Small intestine (tissue), 7 donors: ENCODE measurements at regions not wholly inside any gene's neighbourhood (a gene's known extent, or its start where the extent isn't known, plus 50 kb on each side); places are given as distances from the start of the nearest gene placed in this dataset.

ENCODE experiments used
- DNase-seq, 2 donors: peaks; one replicate each; pipeline versions ENCODE4 v3.0.0 to v3.0.0-alpha.2; 2013
- FAIRE-seq: peaks from 2 replicates; lab custom pipeline; 2012; peaks lifted over from hg19 to GRCh38; lab: Jason Lieb, UNC
- H3K27ac ChIP-seq, 3 donors: one replicate each; pipeline ENCODE4 v1.5.1; 2013; ENCODE audit warnings: low read length in 2 of 3, mild to moderate bottlenecking in 2 of 3, control low read depth in 1 of 3, inconsistent platforms in 1 of 3, low read depth in 1 of 3, moderate library complexity in 1 of 3
- H3K27me3 ChIP-seq, 3 donors: one replicate each; pipeline ENCODE4 v1.6.1; 2013; ENCODE audit warnings: low read length in 3 of 3, inconsistent platforms in 1 of 3; ENCODE audit not compliant: control insufficient read depth in 3 of 3, insufficient read depth in 3 of 3
- H3K36me3 ChIP-seq, 3 donors: one replicate each; pipeline ENCODE4 v1.6.1; 2013; ENCODE audit warnings: low read length in 3 of 3, inconsistent platforms in 1 of 3, low read depth in 1 of 3, mild to moderate bottlenecking in 1 of 3, moderate library complexity in 1 of 3; ENCODE audit not compliant: control insufficient read depth in 3 of 3, insufficient read depth in 2 of 3
- H3K4me1 ChIP-seq, 3 donors: one replicate each; pipeline ENCODE4 v1.6.1; 2013; ENCODE audit warnings: low read length in 2 of 3, inconsistent platforms in 1 of 3, low read depth in 1 of 3, mild to moderate bottlenecking in 1 of 3, moderate library complexity in 1 of 3; ENCODE audit not compliant: control insufficient read depth in 3 of 3, insufficient read depth in 2 of 3
- H3K4me3 ChIP-seq, 3 donors: one replicate each; pipeline ENCODE4 v1.5.1; 2013; ENCODE audit warnings: low read length in 3 of 3, control low read depth in 1 of 3, inconsistent platforms in 1 of 3, low read depth in 1 of 3, mild to moderate bottlenecking in 1 of 3, moderate library complexity in 1 of 3
- H3K9me3 ChIP-seq, 2 donors: one replicate each; pipeline ENCODE4 v1.6.1; 2013; ENCODE audit warnings: low read depth in 1 of 2, low read length in 1 of 2; ENCODE audit not compliant: control insufficient read depth in 2 of 2, insufficient read depth in 1 of 2
- WGBS, 3 donors: extraction: QIAGEN DNeasy Blood & Tissue Kit; methylation state at CpG; one replicate each; pipeline ENCODE4 v1.1.7; 2013; 5-methylcytosine and 5-hydroxymethylcytosine counted together
- donor health status: healthy with polysubstance abuse.
- donor health status: control.
- donor health status: control.
- donor health status: Bipolar disorder and iron deficiency.
- donor health status: healthy.

DNA sequence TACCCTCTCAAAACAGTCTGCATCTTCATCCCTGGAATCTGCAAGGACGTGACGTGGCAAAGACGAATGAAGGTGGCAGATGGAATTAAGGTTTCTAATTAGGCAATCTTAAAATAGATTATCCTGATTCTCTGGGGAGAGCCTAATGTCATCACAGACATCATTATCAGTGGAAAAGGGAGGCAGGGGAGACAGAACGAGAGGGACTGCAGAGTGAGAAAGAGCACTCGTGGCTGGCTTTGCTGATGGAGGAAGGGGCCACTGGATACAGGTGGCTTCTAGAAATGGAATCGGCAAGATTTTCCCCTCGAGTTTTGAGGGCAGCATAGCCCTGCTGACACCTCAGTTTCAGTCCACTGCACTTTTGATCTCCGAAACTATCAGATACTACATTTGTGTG lies 110.6 kb downstream of the ASMT start:
- 66 to 70% (median 70%) methylated on average over 8 of the region's 8 CpGs for WGBS, 3 donors
- no peaks in the 10 kb centered on the region for H3K27me3 ChIP-seq
- no peak for FAIRE-seq
- no peak for DNase-seq
- H3K4me3 ChIP-seq = no peak overlapping the region
- no peak overlapping the region for H3K27ac ChIP-seq
- no peaks in the 10 kb centered on the region for H3K36me3 ChIP-seq
- no peaks in the 10 kb centered on the region for H3K4me1 ChIP-seq
- H3K9me3 ChIP-seq = no peaks in the 10 kb centered on the region

DNA sequence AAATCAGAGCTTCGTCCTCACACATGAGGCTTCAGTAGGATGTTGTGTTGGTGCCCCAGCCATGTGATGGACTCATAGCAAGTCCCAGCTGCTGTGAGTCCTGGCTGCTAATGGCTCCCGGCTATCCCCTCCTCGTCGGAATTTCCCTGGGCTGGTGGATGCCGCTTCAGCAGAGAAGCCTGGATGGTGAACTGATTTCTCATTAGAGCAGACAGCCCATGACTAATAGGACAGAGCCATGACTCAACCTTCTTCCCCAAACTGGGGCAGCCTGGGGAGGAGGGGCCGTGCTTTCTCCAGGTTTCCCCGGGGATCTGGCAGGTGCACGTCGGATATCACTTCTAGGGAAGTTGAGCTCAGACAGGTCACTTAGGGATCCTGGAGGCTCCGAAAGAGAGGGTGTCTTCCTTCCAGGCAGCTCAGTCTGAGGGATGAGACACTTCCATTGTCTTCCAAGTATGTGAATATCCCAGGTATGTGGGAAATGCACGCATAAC lies 112.7 kb downstream of the ASMT start:
- no peaks in the 10 kb centered on the region for H3K9me3 ChIP-seq
- no peak for DNase-seq
- no peaks in the 10 kb centered on the region for H3K36me3 ChIP-seq
- no peaks in the 10 kb centered on the region for H3K27me3 ChIP-seq
- H3K4me3 ChIP-seq = no peak overlapping the region
- 56 to 61% (median 58%) methylated on average over 10 to 11 of the region's 11 CpGs for WGBS, 3 donors
- no peak overlapping the region for H3K27ac ChIP-seq
- no peaks in the 10 kb centered on the region for H3K4me1 ChIP-seq
- no peak for FAIRE-seq

DNA sequence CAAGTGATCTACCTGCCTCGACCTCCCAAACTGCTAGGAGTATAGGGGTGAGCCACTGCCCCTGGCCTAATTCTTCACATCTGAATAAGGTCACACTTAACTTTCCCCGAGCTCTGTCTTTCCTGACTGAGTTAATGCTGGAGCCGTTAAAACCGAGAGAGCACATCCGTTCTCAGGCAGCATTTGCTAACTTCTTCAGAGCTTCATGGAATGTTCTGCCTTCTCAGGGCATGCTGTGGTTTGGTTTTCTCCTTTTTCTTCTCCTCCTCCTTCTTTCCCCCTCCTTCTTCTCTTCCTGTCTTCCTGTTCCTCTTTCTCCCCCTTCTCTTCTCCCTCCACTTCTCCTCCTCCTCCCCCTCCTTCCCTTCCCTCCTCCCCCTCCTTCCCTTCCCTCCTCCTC lies 119.9 kb downstream of the ASMT start:
- Histone ChIP-seq H3K4me1 (no peaks in the 10 kb centered on the region), H3K4me3 (no peak overlapping the region), H3K27me3 (no peaks in the 10 kb centered on the region), H3K27ac (no peak overlapping the region), H3K9me3 (no peaks in the 10 kb centered on the region), H3K36me3 (no peaks in the 10 kb centered on the region)
- FAIRE-seq (no peak), DNase-seq (no peak)
- WGBS, 3 donors = 67 to 71% (median 67%) methylated on average over 5 of the region's 5 CpGs

DNA sequence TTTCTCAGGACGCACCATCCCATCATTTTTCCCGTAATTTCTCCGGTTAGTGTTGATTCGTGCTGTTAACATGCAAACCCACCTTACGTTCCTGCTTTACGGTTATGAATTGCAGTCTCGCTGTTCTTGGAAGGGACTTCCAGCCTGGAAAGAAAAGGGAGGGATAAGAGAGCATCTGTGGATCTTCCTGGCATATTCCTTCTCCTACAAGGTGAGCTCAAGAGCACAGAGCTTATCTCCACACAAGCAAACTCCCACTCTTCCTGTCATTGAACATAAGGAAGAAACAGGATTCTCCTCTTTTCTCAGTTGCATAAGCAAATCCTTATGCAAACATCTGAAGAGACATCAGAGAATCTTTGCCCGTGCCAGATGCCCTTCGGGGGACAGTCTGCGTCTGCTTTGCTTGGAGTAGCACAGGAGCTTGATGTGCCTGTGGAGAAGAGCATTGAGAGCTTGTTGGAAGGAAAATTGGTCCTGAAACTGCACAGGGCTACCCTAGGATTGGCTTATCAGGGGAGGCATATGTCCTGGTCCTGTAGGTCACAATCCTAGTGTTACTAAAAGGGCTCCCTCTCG lies 127.0 kb downstream of the ASMT start:
- Histone ChIP-seq H3K27ac (no peak overlapping the region), H3K36me3 (no peaks in the 10 kb centered on the region), H3K4me3 (no peak overlapping the region), H3K27me3 (no peaks in the 10 kb centered on the region), H3K9me3 (no peaks in the 10 kb centered on the region), H3K4me1 (no peaks in the 10 kb centered on the region)
- DNase-seq (no peak), FAIRE-seq (no peak)
- WGBS, 3 donors = 72 to 82% (median 79%) methylated on average over 11 of the region's 11 CpGs

DNA sequence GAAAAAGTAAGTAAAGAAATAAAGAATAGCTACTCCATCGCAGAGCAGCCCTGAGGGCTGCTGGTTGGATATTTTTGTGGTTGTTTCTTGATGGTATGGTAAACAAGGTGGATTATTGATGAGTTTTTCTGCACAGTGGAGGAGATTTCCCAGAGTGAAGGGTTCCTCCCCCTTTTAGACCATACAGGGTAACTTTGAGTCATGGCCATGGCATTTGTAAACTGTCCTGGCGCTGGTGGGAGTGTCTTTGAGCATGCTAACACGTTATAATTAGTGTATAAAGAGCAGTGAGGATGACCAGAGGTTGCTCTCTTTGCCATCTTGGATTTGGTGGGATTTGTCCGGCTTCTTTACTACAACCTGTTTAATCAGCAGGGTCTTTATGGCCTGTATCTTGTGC lies 128.2 kb downstream of the ASMT start:
- Histone ChIP-seq H3K27ac (no peak overlapping the region), H3K9me3 (no peaks in the 10 kb centered on the region), H3K36me3 (no peaks in the 10 kb centered on the region), H3K27me3 (no peaks in the 10 kb centered on the region), H3K4me3 (no peak overlapping the region), H3K4me1 (no peaks in the 10 kb centered on the region)
- FAIRE-seq = no peak
- no peak for DNase-seq
- 42 to 66% (median 52%) methylated on average over 4 of the region's 4 CpGs for WGBS, 3 donors

DNA sequence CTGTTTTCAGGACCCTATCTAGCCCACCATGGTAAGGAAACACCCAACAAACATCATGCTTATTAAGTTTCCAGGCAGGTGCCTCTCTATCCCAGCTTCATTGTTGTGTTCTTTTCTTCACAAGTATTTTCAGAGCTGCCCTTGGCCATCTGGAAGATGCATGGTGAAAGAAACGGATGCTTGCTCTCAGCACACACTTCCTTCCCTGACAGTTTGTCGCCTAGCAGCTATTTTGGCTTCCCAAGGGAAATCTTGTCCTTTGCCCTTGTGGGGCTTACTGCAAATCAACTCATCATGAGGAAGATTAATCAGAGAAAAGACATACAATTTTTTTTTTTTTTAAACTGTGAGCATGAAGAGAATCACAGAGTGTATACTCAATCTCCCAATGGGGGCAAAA lies 128.8 kb downstream of the ASMT start:
- no peak for DNase-seq
- FAIRE-seq = no peak
- 64 to 72% (median 71%) methylated on average over 2 of the region's 2 CpGs for WGBS, 3 donors

DNA sequence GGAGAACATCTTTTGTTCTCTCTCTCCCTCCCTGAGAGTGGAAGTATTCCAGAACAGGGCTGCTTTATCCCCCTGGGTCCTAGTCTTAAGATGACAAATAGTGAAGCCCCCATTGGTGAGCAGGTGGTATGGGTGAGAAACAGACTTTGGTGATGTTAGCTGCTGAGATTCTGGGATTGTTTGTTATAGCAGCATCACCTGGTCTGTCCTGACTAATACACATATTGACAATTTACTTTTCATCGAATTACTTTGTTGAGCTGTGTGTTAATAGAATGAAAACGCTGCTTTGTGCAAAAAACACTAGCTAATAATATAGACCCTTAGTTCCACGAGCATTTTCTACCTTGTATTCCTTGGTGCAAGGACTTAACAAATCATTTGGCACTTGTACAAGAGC lies 133.5 kb downstream of the ASMT start:
- FAIRE-seq (no peak), DNase-seq (no peak)
- Histone ChIP-seq H3K27me3 (no peaks in the 10 kb centered on the region), H3K4me1 (no peaks in the 10 kb centered on the region), H3K27ac (no peak overlapping the region), H3K9me3 (no peaks in the 10 kb centered on the region), H3K36me3 (no peaks in the 10 kb centered on the region), H3K4me3 (no peak overlapping the region)
- WGBS, 3 donors = 45 to 79% (median 73%) methylated on average over 3 of the region's 3 CpGs

More for the DNA sequence above, 128.8 kb downstream of the ASMT start:
- Histone ChIP-seq H3K27me3 (no peaks in the 10 kb centered on the region), H3K4me3 (no peak overlapping the region), H3K36me3 (no peaks in the 10 kb centered on the region), H3K27ac (no peak overlapping the region), H3K4me1 (no peaks in the 10 kb centered on the region), H3K9me3 (no peaks in the 10 kb centered on the region)

DNA sequence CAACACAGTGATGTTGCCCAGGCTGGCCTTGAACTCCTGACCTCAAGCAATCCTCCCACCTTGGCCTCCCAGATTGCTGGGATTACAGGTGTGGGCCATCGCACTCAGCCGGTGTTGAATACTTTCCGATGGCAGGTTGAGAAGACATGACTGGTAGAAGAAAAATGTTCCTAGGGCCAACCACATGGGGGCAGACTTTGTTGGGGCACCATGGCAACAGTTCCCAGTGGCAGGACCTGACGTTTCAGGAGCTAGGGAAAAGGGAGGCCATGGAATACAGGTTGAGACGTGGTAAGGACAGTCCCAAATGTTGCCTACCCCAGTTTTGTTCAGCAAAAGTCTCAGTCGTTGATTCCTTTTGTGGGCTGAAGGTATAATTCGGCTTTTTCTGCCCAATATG lies 134.6 kb downstream of the ASMT start:
- H3K36me3 ChIP-seq = no peaks in the 10 kb centered on the region
- H3K9me3 ChIP-seq = no peaks in the 10 kb centered on the region
- 68 to 79% (median 70%) methylated on average over 7 of the region's 7 CpGs for WGBS, 3 donors
- no peak overlapping the region for H3K4me3 ChIP-seq
- H3K27ac ChIP-seq = no peak overlapping the region
- H3K4me1 ChIP-seq = no peaks in the 10 kb centered on the region
- H3K27me3 ChIP-seq = no peaks in the 10 kb centered on the region
- no peak for FAIRE-seq
- DNase-seq = no peak

DNA sequence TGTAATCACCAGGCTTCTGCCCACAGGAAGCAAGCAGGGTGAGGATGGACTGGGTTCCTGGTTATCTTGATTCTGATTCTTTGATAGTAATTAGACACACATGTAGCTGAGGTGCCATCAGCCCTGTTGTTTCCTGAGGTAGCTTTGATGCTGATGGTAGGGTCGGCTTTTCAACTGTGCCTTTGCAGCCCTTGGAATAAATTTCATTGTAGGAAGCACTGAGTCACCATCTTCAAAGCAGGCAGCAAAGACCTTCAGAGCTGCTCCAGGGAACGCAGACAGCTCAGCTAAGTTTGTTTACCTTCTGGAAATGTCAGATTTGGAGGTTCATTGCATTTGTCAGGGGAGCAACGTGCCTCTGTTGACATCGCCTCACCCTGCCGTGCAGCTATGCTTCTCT lies 135.4 kb downstream of the ASMT start:
- FAIRE-seq (no peak), DNase-seq (no peak)
- Histone ChIP-seq H3K4me3 (no peak overlapping the region), H3K27me3 (no peaks in the 10 kb centered on the region), H3K9me3 (no peaks in the 10 kb centered on the region), H3K36me3 (no peaks in the 10 kb centered on the region), H3K27ac (no peak overlapping the region), H3K4me1 (no peaks in the 10 kb centered on the region)
- 39 to 46% (median 43%) methylated on average over 5 of the region's 5 CpGs for WGBS, 3 donors
